Endothelial cell of umbilical vein (primary cell): ENCODE measurements at regions not wholly inside any gene's neighbourhood (a gene's known extent, or its start where the extent isn't known, plus 50 kb on each side); places are given as distances from the start of the nearest gene placed in this dataset.

Experiments
- BruUV-seq: library from RNA; stranded (reverse); fragments of 400-500 nt; replicated peaks from 2 replicates; lab custom pipeline; 2021; lab: Mats Ljungman, UMichigan
- CTCF ChIA-PET: fragments of 300-600, 350-600 bp; sonication (Branson Sonifier 250); formaldehyde crosslinking; loops from one replicate; lab custom pipeline; 2021; ENCODE audit warnings: antibody characterized with exemption, inconsistent platforms; lab: Charles Lee
- POLR2A ChIA-PET: fragments of 300-600, 350-600 bp; sonication (Branson Sonifier 250); formaldehyde crosslinking; loops from one replicate; lab custom pipeline; 2021; ENCODE audit warnings: antibody characterized with exemption, inconsistent platforms; lab: Charles Lee
- DNase-seq: peaks from one replicate; pipeline ENCODE4 v3.0.0-alpha.2; 2011; ENCODE audit warnings: low read depth, low spot score
- FAIRE-seq: peaks from 2 replicates; lab custom pipeline; 2011; peaks lifted over from hg19 to GRCh38; lab: Jason Lieb, UNC
- H2AFZ ChIP-seq: 2 replicates; pipeline ENCODE4 v1.6.0; 2012; ENCODE audit warnings: low read depth, low read length, control low read depth, inconsistent platforms
- H3K27ac ChIP-seq: 2 replicates; pipeline ENCODE4 v1.5.1; 2011; ENCODE audit warnings: low read depth, mild to moderate bottlenecking, control low read depth, low read length, moderate library complexity; ENCODE audit not compliant: insufficient read depth
- H3K27me3 ChIP-seq, 2 experiments: 2 replicates each; pipeline versions ENCODE4 v1.6.0 to v1.6.1; 2011; ENCODE audit warnings: low read length in 2 of 2, mixed read lengths in 1 of 2; ENCODE audit not compliant: control insufficient read depth in 2 of 2, insufficient read depth in 2 of 2
- H3K36me3 ChIP-seq, 2 experiments: 2 replicates in 1 of 2; 3 replicates in 1 of 2; pipeline ENCODE4 v1.5.1; 2011; ENCODE audit warnings: low read length in 2 of 2, mild to moderate bottlenecking in 1 of 2, moderate library complexity in 1 of 2; ENCODE audit not compliant: control insufficient read depth in 2 of 2, insufficient read depth in 2 of 2; ENCODE audit errors: extremely low read depth in 1 of 2
- H3K4me1 ChIP-seq: 3 replicates; pipeline ENCODE4 v1.5.1; 2011; ENCODE audit warnings: mild to moderate bottlenecking, low read length; ENCODE audit not compliant: control insufficient read depth, insufficient read depth; ENCODE audit errors: extremely low read depth
- H3K4me2 ChIP-seq: 2 replicates; pipeline ENCODE4 v1.6.1; 2011; ENCODE audit warnings: low read length, control low read depth, mixed read lengths; ENCODE audit not compliant: insufficient read depth
- H3K4me3 ChIP-seq, 3 experiments: fragments of 200-600 bp in 1 of 3; sonication (generic), shearing (Covaris generic) in 1 of 3; replicated peaks in 1 of 3; 2 replicates each; pipeline ENCODE4 v1.5.1; 2011 to 2016; ENCODE audit warnings: control low read depth in 3 of 3, low read length in 3 of 3, mild to moderate bottlenecking in 2 of 3, inconsistent platforms in 1 of 3, low read depth in 1 of 3, moderate library complexity in 1 of 3; ENCODE audit not compliant: insufficient read depth in 1 of 3
- H3K79me2 ChIP-seq: 2 replicates; pipeline ENCODE4 v1.6.0; 2012; ENCODE audit warnings: low read length, inconsistent platforms; ENCODE audit not compliant: control insufficient read depth, insufficient read depth
- H3K9ac ChIP-seq: replicated peaks from 2 replicates; pipeline ENCODE3; 2011; ENCODE audit warnings: low read length, control low read depth; ENCODE audit not compliant: insufficient read depth; ENCODE audit errors: extremely low read depth
- H3K9me1 ChIP-seq: replicated peaks from 3 replicates; pipeline ENCODE4 v1.6.0; 2011; ENCODE audit warnings: mild to moderate bottlenecking, low read length; ENCODE audit not compliant: control insufficient read depth, insufficient read depth; ENCODE audit errors: extremely low read depth
- H3K9me3 ChIP-seq: replicated peaks from 2 replicates; pipeline ENCODE4 v1.5.1; 2012; ENCODE audit warnings: low read length, inconsistent platforms; ENCODE audit not compliant: control insufficient read depth, insufficient read depth
- H4K20me1 ChIP-seq: replicated peaks from 2 replicates; pipeline ENCODE3; 2011; ENCODE audit warnings: mild to moderate bottlenecking, low read length; ENCODE audit not compliant: control insufficient read depth, insufficient read depth; ENCODE audit errors: extremely low read depth
- EZH2 ChIP-seq: IDR thresholded peaks from 2 replicates; pipeline ENCODE4 v1.6.1; 2012; ENCODE audit warnings: borderline replicate concordance, low read depth, mild to moderate bottlenecking, moderate library complexity, low read length, inconsistent platforms; ENCODE audit not compliant: severe bottlenecking
- FOS ChIP-seq: IDR thresholded peaks from 2 replicates; pipeline ENCODE4 v1.6.1; 2011; ENCODE audit warnings: mild to moderate bottlenecking, low read length, moderate library complexity, borderline replicate concordance; ENCODE audit not compliant: insufficient read depth
- GATA2 ChIP-seq: IDR thresholded peaks from 2 replicates; pipeline ENCODE4 v1.7.0; 2011; ENCODE audit warnings: low read depth, mild to moderate bottlenecking, moderate library complexity, mixed read lengths, low read length; ENCODE audit not compliant: insufficient read length, insufficient read depth
- JUN ChIP-seq: IDR thresholded peaks from 2 replicates; pipeline ENCODE4 v1.6.1; 2011; ENCODE audit warnings: borderline replicate concordance, low read depth; ENCODE audit not compliant: insufficient read length, insufficient read depth
- MAX ChIP-seq: IDR thresholded peaks from 2 replicates; pipeline ENCODE4 v1.6.1; 2011; ENCODE audit not compliant: insufficient read depth, insufficient read length
- MYC ChIP-seq: IDR thresholded peaks from one replicate; pipeline ENCODE4 v1.6.1; 2011; ENCODE audit warnings: mild to moderate bottlenecking, low read depth, low read length
- POLR2A ChIP-seq: IDR thresholded peaks from 2 replicates; pipeline ENCODE4 v1.6.1; 2012; ENCODE audit warnings: low read depth, mild to moderate bottlenecking, control low read depth, low read length
- POLR2AphosphoS5 ChIP-seq: IDR thresholded peaks from 2 replicates; pipeline ENCODE4 v1.6.1; 2012; ENCODE audit warnings: low read depth, mild to moderate bottlenecking, control low read depth, low read length, moderate library complexity; ENCODE audit not compliant: insufficient read depth
- dilution Hi-C: fragments of 300-500 bp; cut with MboI; formaldehyde crosslinking; loops from one replicate; pipeline ENCODE4 v1.15.0; 2019; ENCODE audit warnings: low sequenced_read_pairs; ENCODE audit not compliant: extremely low pct_ligation_motif_present
- intact Hi-C: fragments of 100-400 bp; cut with micrococcal nuclease; formaldehyde crosslinking; loops from one replicate; pipeline ENCODE4 v1.10.0; 2022
- TF ChIP-seq, protein P1 (sequence below), 2 donors: IDR thresholded peaks; 1 replicate in 1 of 2; 2 replicates in 1 of 2; pipeline ENCODE4 v1.5.1; 2011; ENCODE audit warnings: low read length in 2 of 2, mild to moderate bottlenecking in 2 of 2, moderate library complexity in 2 of 2, control low read depth in 1 of 2, inconsistent platforms in 1 of 2, low read depth in 1 of 2; ENCODE audit not compliant: insufficient read depth in 1 of 2; ENCODE audit errors: extremely low read depth in 1 of 2

DNA sequence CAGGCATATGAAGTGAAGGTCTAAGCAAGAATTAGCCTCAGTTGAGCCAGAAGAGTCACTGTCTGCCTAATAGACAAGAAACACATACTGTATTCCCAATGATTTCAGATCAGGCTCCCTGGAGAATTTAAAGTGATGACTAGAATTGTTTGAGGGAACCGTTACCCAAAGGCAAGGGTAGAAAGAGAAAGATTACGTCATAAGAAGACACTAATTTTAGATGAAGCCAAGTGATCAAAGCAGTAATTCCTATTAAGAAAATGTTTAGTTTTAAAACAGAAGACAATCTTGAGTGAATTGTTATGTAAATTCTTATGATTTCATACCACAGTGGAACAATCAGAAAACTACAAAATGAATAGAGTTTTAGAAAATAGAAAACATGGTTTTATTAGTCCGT, 194.5 kb upstream of the ARSJ start:
- Histone ChIP-seq H4K20me1 (no peaks in the 10 kb centered on the region), H3K79me2 (no peaks in the 10 kb centered on the region), H3K9ac (no peak overlapping the region), H3K9me1 (no peaks in the 10 kb centered on the region), H3K4me3 (no peak overlapping the region), H3K4me1 (no peaks in the 10 kb centered on the region), H2AFZ (no peak overlapping the region), H3K27ac (no peak overlapping the region), H3K9me3 (no peaks in the 10 kb centered on the region), H3K4me2 (no peak overlapping the region), H3K36me3 (no peaks in the 10 kb centered on the region), H3K27me3 (no peaks in the 10 kb centered on the region)
- DNase-seq: no peak
- intact Hi-C loops (no loop called here), dilution Hi-C loops (no loop called here)
- CTCF ChIA-PET: no interaction called here
- FAIRE-seq: no peak
- no TSS peak for BruUV-seq
- POLR2A ChIA-PET: no interaction called here
- no peak for TF ChIP-seq EZH2
- no peak for TF ChIP-seq POLR2A
- no peak for TF ChIP-seq GATA2
- no peak for TF ChIP-seq POLR2AphosphoS5
- TF ChIP-seq, protein P1, sequence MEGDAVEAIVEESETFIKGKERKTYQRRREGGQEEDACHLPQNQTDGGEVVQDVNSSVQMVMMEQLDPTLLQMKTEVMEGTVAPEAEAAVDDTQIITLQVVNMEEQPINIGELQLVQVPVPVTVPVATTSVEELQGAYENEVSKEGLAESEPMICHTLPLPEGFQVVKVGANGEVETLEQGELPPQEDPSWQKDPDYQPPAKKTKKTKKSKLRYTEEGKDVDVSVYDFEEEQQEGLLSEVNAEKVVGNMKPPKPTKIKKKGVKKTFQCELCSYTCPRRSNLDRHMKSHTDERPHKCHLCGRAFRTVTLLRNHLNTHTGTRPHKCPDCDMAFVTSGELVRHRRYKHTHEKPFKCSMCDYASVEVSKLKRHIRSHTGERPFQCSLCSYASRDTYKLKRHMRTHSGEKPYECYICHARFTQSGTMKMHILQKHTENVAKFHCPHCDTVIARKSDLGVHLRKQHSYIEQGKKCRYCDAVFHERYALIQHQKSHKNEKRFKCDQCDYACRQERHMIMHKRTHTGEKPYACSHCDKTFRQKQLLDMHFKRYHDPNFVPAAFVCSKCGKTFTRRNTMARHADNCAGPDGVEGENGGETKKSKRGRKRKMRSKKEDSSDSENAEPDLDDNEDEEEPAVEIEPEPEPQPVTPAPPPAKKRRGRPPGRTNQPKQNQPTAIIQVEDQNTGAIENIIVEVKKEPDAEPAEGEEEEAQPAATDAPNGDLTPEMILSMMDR (IDR thresholded peaks at IDR 0.05; ENCODE audit: extremely low read depth in 1 of 2, insufficient read depth in 1 of 2, low read depth in 1 of 2, low read length in 2 of 2): no peak
- no peak for TF ChIP-seq FOS
- no peak for TF ChIP-seq MYC
- no peak for TF ChIP-seq MAX
- TF ChIP-seq JUN: no peak
